Neural cell (in vitro differentiated cells): ENCODE measurements at regions not wholly inside any gene's neighbourhood (a gene's known extent, or its start where the extent isn't known, plus 50 kb on each side); places are given as distances from the start of the nearest gene placed in this dataset.

Experiments
- CTCF ChIP-seq: fragments of 450-650 bp; IDR thresholded peaks from 2 replicates; pipeline ENCODE4 v1.5.1; 2014; ENCODE audit warnings: antibody characterized with exemption, mild to moderate bottlenecking, moderate library complexity; ENCODE audit not compliant: poor library complexity, severe bottlenecking
- EP300 ChIP-seq: fragments of 450-650 bp; conservative IDR thresholded peaks from 2 replicates; pipeline ENCODE4 v1.6.1; 2014; ENCODE audit warnings: antibody characterized with exemption, mild to moderate bottlenecking, moderate library complexity; ENCODE audit not compliant: poor library complexity, severe bottlenecking
- RAD21 ChIP-seq: fragments of 450-650 bp; conservative IDR thresholded peaks from 2 replicates; pipeline ENCODE4 v1.6.1; 2014; ENCODE audit warnings: antibody characterized with exemption, mild to moderate bottlenecking, moderate library complexity
- TAF1 ChIP-seq: IDR thresholded peaks from 2 replicates; pipeline ENCODE4 v1.6.1; 2012; ENCODE audit warnings: low read depth

GRCh38 chr2:142602418-142602989, 275.0 kb upstream of the KYNU start:
- no peak for TF ChIP-seq CTCF
- TF ChIP-seq EP300, result no peak
- no peak for TF ChIP-seq TAF1
- TF ChIP-seq RAD21, result no peak
